CD4-positive, CD25-positive, alpha-beta regulatory T cell (primary cell): ENCODE measurements at regions not wholly inside any gene's neighbourhood (a gene's known extent, or its start where the extent isn't known, plus 50 kb on each side); places are given as distances from the start of the nearest gene placed in this dataset.

Source experiments
- ATAC-seq, 2 donors: fragments of 150-1000 bp; cut with Tn5 transposase; one replicate each; pipeline ENCODE4 v1.10.0; 2021; ENCODE audit warnings: low read depth in 2 of 2, moderate number of reproducible peaks in 2 of 2, moderate library complexity in 1 of 2
- DNase-seq, 3 donors: peaks; one replicate each; pipeline versions ENCODE4 v3.0.0 to v3.0.0-alpha.2; 2012 to 2022; ENCODE audit warnings: mixed read lengths in 1 of 3
- H3K27ac ChIP-seq: one replicate; pipeline ENCODE4 v1.7.0; 2013; ENCODE audit warnings: mild to moderate bottlenecking, low read length; ENCODE audit not compliant: insufficient read depth, poor library complexity, severe bottlenecking
- H3K27me3 ChIP-seq: one replicate; pipeline ENCODE4 v1.7.0; 2013; ENCODE audit warnings: low read length; ENCODE audit not compliant: control insufficient read depth, insufficient read depth
- H3K36me3 ChIP-seq: one replicate; pipeline ENCODE4 v1.7.0; 2013; ENCODE audit warnings: mild to moderate bottlenecking, low read length, moderate library complexity; ENCODE audit not compliant: control insufficient read depth, insufficient read depth
- H3K4me1 ChIP-seq: 2 replicates; pipeline ENCODE4 v1.7.0; 2013; ENCODE audit warnings: mild to moderate bottlenecking, low read length; ENCODE audit not compliant: insufficient read depth, control insufficient read depth, poor library complexity, severe bottlenecking
- H3K4me3 ChIP-seq: one replicate; pipeline ENCODE4 v1.7.0; 2013; ENCODE audit warnings: low read depth, mild to moderate bottlenecking, low read length, moderate library complexity
- H3K9me3 ChIP-seq, 2 experiments: 1 replicate in 1 of 2; 2 replicates in 1 of 2; pipeline ENCODE4 v1.7.0; 2013; ENCODE audit warnings: low read length in 2 of 2, mild to moderate bottlenecking in 1 of 2, moderate library complexity in 1 of 2; ENCODE audit not compliant: control insufficient read depth in 2 of 2
- H3K27ac Mint-ChIP-seq, 3 donors: one replicate each; pipeline ENCODE4 v1.8.0; 2020 to 2022; ENCODE audit warnings: mild to moderate bottlenecking in 3 of 3, mixed read lengths in 3 of 3, moderate library complexity in 2 of 3
- H3K27me3 Mint-ChIP-seq: one replicate; pipeline ENCODE4 v1.8.0; 2022; ENCODE audit warnings: mild to moderate bottlenecking, mixed read lengths
- H3K36me3 Mint-ChIP-seq: one replicate; pipeline ENCODE4 v1.8.0; 2020; ENCODE audit warnings: mixed read lengths
- H3K4me1 Mint-ChIP-seq, 4 donors: one replicate each; pipeline ENCODE4 v1.8.0; 2020 to 2022; ENCODE audit warnings: mixed read lengths in 4 of 4, mild to moderate bottlenecking in 1 of 4
- H3K4me3 Mint-ChIP-seq, 4 donors: one replicate each; pipeline ENCODE4 v1.8.0; 2020 to 2022; ENCODE audit warnings: mild to moderate bottlenecking in 4 of 4, mixed read lengths in 4 of 4, moderate library complexity in 3 of 4
- H3K9me3 Mint-ChIP-seq, 7 donors: one replicate each; pipeline ENCODE4 v1.8.0; 2020 to 2022; ENCODE audit warnings: mixed read lengths in 7 of 7, mild to moderate bottlenecking in 3 of 7, moderate library complexity in 2 of 7

DNA sequence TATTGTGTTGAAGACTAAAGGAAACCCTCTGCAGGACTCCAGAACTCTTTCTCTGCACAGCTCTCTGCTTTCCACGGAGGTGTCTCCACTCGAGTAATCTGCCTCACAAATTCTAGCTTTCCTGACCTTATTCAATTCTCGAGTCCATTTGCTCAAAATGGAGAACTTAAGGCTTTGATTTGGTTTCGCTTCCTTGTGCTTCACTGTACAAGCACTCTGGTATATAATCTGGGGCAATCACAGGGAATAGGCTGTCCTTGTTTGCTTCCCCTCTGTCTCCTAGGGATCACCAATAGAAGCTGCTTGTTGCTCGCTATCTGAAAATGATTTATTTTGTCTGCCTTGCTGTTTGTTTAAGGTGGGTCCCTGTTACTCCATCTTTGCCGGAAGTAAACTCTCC is 129.1 kb upstream of the DOCK10 start:
- Histone ChIP-seq H3K9me3 (no peaks in the 10 kb centered on the region), H3K4me1 (no peaks in the 10 kb centered on the region), H3K27ac (no peak overlapping the region), H3K27me3 (peaks cover 5% of the 10 kb centered on the region), H3K4me3 (no peak overlapping the region), H3K36me3 (no peaks in the 10 kb centered on the region)
- H3K4me3 Mint-ChIP-seq = no peak overlapping the region
- H3K27ac Mint-ChIP-seq = no peak overlapping the region
- H3K27me3 Mint-ChIP-seq = peaks cover 13% of the 10 kb centered on the region
- H3K4me1 Mint-ChIP-seq = no peaks in the 10 kb centered on the region
- H3K9me3 Mint-ChIP-seq = peaks cover 0 to 4% (median 0%) of the 10 kb centered on the region in 7 donors
- H3K36me3 Mint-ChIP-seq = no peaks in the 10 kb centered on the region
- DNase-seq (no peak), ATAC-seq (no peak)

DNA sequence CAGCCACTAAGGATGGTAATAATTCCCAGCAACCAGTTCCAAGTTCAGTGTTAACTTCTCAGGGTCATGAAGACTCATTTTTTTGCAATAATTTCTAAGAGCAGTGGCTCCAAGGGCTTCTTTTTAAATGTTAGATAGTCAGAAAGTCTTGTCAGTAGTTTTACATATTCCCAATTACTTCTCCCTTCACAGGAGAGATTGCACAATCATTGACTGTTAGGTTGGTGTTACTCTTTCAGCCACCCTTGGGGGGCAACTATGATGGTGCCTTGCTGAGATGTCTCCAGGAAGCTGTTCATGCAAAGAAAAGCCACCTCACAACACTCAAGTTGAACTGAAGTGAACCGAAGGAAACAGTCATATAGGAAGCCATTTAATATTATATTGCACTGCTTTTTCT is 127.9 kb upstream of the DOCK10 start:
- H3K27ac ChIP-seq = no peak overlapping the region
- no peak overlapping the region for H3K4me3 ChIP-seq
- Mint-ChIP-seq H3K27me3 (peaks cover 14% of the 10 kb centered on the region), H3K36me3 (no peaks in the 10 kb centered on the region), H3K4me1 (no peaks in the 10 kb centered on the region), H3K4me3 (no peak overlapping the region), H3K9me3 (peaks cover 0 to 2% (median 0%) of the 10 kb centered on the region in 7 donors), H3K27ac (no peak overlapping the region)
- H3K27me3 ChIP-seq = peaks cover 5% of the 10 kb centered on the region
- H3K4me1 ChIP-seq = no peaks in the 10 kb centered on the region
- no peaks in the 10 kb centered on the region for H3K36me3 ChIP-seq
- H3K9me3 ChIP-seq = no peaks in the 10 kb centered on the region
- no peak for ATAC-seq
- no peak for DNase-seq

DNA sequence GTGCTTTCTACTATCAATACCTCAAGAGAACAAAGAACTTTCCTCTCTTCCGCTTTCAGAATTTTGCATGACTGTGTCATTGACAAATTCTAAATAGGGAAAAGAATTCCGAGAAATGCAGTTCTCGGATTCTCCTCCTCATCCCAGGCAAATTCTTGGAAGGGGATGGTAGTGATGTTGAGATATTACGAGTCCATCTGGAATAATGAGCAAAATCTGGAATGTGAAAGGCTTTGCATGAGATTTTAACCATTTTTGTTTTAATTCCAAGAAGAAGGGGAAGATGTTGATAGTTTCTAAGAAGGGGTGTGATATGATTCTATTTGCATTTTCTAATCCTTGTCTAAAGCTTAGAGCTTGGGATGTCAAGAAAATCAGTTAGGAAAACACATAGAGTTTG is 127.1 kb upstream of the DOCK10 start:
- H3K4me3 ChIP-seq = no peak overlapping the region
- no peak overlapping the region for H3K27ac ChIP-seq
- peaks cover 0 to 2% (median 0%) of the 10 kb centered on the region in 7 donors for H3K9me3 Mint-ChIP-seq
- no peaks in the 10 kb centered on the region for H3K36me3 Mint-ChIP-seq
- no peak overlapping the region for H3K27ac Mint-ChIP-seq
- H3K4me1 ChIP-seq = no peaks in the 10 kb centered on the region
- no peak for DNase-seq
- H3K27me3 Mint-ChIP-seq = peaks cover 14% of the 10 kb centered on the region
- no peaks in the 10 kb centered on the region for H3K36me3 ChIP-seq
- no peaks in the 10 kb centered on the region for H3K9me3 ChIP-seq
- H3K4me3 Mint-ChIP-seq = no peak overlapping the region
- peaks cover 0 to 2% (median 0%) of the 10 kb centered on the region in 4 donors for H3K4me1 Mint-ChIP-seq
- ATAC-seq = no peak
- peaks cover 5% of the 10 kb centered on the region for H3K27me3 ChIP-seq

DNA sequence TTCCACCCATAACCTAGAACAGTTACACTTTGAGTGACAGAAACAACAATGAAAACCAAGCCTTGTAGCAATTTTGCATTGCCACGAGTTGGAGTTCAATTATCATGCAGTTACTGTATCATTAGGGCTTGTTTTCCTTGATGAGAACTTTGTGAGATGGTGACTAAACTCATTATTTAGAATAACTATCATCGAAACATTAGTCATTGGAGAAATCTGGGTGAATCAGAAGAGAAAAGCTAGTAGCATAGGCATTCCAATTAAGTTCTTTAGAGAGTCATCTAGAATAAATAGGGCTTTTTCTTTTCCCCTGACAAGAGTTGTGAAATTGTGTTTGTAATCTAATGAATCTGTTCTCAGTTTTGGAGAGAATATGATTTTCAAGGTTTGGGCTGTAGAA is 122.8 kb upstream of the DOCK10 start:
- Histone ChIP-seq H3K4me1 (no peaks in the 10 kb centered on the region), H3K9me3 (no peaks in the 10 kb centered on the region), H3K27me3 (peaks cover 5% of the 10 kb centered on the region), H3K27ac (no peak overlapping the region), H3K4me3 (no peak overlapping the region), H3K36me3 (no peaks in the 10 kb centered on the region)
- no peaks in the 10 kb centered on the region for H3K36me3 Mint-ChIP-seq
- H3K4me3 Mint-ChIP-seq = no peak overlapping the region
- H3K27me3 Mint-ChIP-seq = peaks cover 14% of the 10 kb centered on the region
- H3K27ac Mint-ChIP-seq = no peak overlapping the region
- H3K9me3 Mint-ChIP-seq = peaks cover 0 to 2% (median 0%) of the 10 kb centered on the region in 7 donors
- peaks cover 0 to 2% (median 0%) of the 10 kb centered on the region in 4 donors for H3K4me1 Mint-ChIP-seq
- DNase-seq (no peak), ATAC-seq (no peak)

DNA sequence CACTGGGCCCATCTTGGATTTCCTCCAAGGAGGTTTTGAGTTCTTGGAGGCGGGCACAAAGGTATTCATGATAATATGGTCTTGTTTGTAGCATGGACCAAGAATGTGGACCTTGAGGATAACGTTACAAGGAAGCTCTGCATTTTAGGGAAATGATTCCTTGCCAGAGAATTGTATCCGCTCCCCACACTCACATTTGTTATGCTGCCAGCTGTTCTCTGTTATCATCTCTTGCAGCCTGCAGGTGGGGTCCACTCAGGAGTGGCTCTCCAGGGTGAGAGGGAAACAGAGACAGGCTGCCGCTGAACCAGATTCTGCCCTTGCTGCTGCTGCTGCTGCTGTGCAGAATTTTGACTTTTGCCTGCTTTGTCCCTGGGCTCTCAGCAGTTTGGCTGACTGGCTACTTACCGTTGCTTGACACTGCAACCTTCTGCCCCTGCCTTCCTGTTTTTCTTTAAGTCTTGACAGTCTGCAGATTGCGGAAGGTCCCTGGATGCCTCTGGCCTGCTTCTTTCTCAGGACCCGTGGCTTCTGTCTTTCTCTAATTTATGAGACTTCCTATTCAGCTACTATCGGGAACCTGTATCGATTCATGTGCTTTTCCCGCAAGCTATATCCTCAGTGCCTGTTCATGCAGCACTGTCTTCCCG is 122.3 kb upstream of the DOCK10 start:
- ATAC-seq = no peak
- H3K4me3 Mint-ChIP-seq = no peak overlapping the region
- H3K36me3 Mint-ChIP-seq = no peaks in the 10 kb centered on the region
- no peaks in the 10 kb centered on the region for H3K4me1 ChIP-seq
- H3K4me3 ChIP-seq = no peak overlapping the region
- H3K9me3 Mint-ChIP-seq = peaks cover 0 to 2% (median 0%) of the 10 kb centered on the region in 7 donors
- H3K27me3 Mint-ChIP-seq = peaks cover 14% of the 10 kb centered on the region
- H3K4me1 Mint-ChIP-seq = peaks cover 0 to 2% (median 0%) of the 10 kb centered on the region in 4 donors
- no peak overlapping the region for H3K27ac Mint-ChIP-seq
- no peaks in the 10 kb centered on the region for H3K9me3 ChIP-seq
- no peak for DNase-seq
- peaks cover 5% of the 10 kb centered on the region for H3K27me3 ChIP-seq
- H3K36me3 ChIP-seq = no peaks in the 10 kb centered on the region
- H3K27ac ChIP-seq = no peak overlapping the region

DNA sequence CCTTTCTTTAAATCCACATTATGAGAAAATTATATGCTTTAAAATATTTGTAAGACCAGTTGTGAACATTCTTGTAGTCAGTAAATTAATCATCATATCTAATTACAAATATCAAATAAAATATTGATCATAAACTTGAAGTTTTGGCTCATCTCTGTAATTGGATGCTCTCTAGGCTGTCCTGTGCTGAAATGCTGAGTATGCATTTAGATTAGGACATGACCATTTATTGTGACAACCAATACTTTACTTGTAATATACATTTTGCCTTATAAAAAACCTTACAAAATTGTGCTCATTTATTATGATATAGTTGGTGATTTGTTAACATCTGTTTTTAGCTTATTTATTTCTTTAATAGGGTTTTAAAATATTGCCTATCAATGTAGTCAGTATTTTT is 116.1 kb upstream of the DOCK10 start:
- H3K27ac ChIP-seq = no peak overlapping the region
- H3K36me3 ChIP-seq = no peaks in the 10 kb centered on the region
- no peaks in the 10 kb centered on the region for H3K4me1 Mint-ChIP-seq
- H3K27ac Mint-ChIP-seq = no peak overlapping the region
- H3K27me3 ChIP-seq = no peaks in the 10 kb centered on the region
- no peaks in the 10 kb centered on the region for H3K36me3 Mint-ChIP-seq
- H3K4me3 ChIP-seq = no peak overlapping the region
- no peak overlapping the region for H3K4me3 Mint-ChIP-seq
- peaks cover 4% of the 10 kb centered on the region for H3K27me3 Mint-ChIP-seq
- H3K9me3 Mint-ChIP-seq = peaks cover 0 to 1% (median 0%) of the 10 kb centered on the region in 7 donors
- H3K9me3 ChIP-seq = no peaks in the 10 kb centered on the region
- no peaks in the 10 kb centered on the region for H3K4me1 ChIP-seq
- no peak for DNase-seq
- ATAC-seq = no peak

DNA sequence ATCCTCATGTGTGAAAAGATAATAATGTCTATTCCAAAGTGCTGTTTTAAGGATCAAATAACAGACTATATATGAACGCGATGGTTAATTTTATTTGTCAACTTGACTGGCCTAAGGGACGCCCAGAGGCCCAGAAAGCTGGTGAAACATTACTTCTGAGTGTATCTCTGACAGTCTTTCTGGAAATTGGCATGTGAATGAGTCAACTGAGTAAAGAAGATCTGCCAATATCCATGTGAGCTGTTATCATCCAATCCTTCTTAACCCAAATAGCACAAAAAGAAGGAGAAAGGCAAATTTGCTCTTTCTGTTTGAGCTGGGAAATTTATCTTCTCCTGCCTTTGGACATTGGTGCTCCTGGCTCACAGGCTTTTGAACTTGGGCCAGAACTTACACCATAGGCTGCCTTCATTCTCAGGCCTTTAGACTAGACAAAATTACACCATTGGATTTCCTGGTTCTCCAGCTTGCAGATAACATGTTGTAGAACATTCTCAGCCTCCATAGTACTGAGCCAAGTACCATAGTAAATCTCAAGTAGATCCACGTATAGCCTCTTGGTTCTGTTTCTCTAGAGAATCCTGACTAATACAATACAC is 114.7 kb upstream of the DOCK10 start:
- Histone ChIP-seq H3K4me3 (no peak overlapping the region), H3K4me1 (no peaks in the 10 kb centered on the region), H3K27me3 (no peaks in the 10 kb centered on the region), H3K36me3 (no peaks in the 10 kb centered on the region), H3K27ac (no peak overlapping the region), H3K9me3 (no peaks in the 10 kb centered on the region)
- H3K27ac Mint-ChIP-seq = no peak overlapping the region
- no peaks in the 10 kb centered on the region for H3K36me3 Mint-ChIP-seq
- peaks cover 4% of the 10 kb centered on the region for H3K27me3 Mint-ChIP-seq
- peaks cover 0 to 2% (median 0%) of the 10 kb centered on the region in 7 donors for H3K9me3 Mint-ChIP-seq
- no peaks in the 10 kb centered on the region for H3K4me1 Mint-ChIP-seq
- H3K4me3 Mint-ChIP-seq = no peak overlapping the region
- DNase-seq (no peak), ATAC-seq (no peak)

DNA sequence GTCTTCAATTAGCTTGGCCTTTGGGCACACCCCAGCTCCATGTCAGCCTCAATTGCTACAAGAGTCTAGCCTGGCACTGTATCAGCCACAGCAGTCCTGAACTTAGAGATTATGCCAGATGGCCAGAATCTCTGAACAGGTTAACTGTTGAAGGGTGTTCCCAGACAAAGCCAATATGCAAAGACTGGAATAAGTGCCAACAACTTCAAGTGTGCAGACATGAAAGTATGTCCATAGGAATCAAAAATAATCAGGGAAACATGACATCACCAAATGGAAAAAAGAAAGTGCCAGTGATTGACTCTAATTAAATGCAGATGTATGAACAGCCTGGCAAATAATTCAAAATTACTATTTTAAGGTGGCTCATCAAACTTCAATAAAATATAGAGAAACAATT is 98.5 kb upstream of the DOCK10 start:
- Histone ChIP-seq H3K4me3 (no peak overlapping the region), H3K36me3 (no peaks in the 10 kb centered on the region), H3K4me1 (no peaks in the 10 kb centered on the region), H3K27ac (no peak overlapping the region), H3K27me3 (peaks cover 3% of the 10 kb centered on the region), H3K9me3 (no peaks in the 10 kb centered on the region)
- ATAC-seq (no peak), DNase-seq (no peak)
- Mint-ChIP-seq H3K36me3 (no peaks in the 10 kb centered on the region), H3K4me1 (no peaks in the 10 kb centered on the region), H3K9me3 (peaks cover 0 to 13% (median 4%) of the 10 kb centered on the region in 7 donors), H3K27me3 (peaks cover 33% of the 10 kb centered on the region), H3K27ac (no peak overlapping the region), H3K4me3 (no peak overlapping the region)
